Left lung (tissue), 4 donors: ENCODE measurements at regions not wholly inside any gene's neighbourhood (a gene's known extent, or its start where the extent isn't known, plus 50 kb on each side); places are given as distances from the start of the nearest gene placed in this dataset.

Source experiments
- ATAC-seq: fragments of 200-7000 bp; cut with Tn5 transposase; one replicate; pipeline ENCODE4 v1.9.1; 2020; ENCODE audit warnings: moderate library complexity
- DNase-seq, 4 donors: peaks; one replicate each; pipeline ENCODE4 v3.0.0-alpha.2; 2013 to 2020
- H3K27ac ChIP-seq, 2 donors: fragments of 200-600 bp; sonication (generic) in 1 of 2; one replicate each; pipeline versions ENCODE4 v1.5.0 to v1.8.0; 2020 to 2021
- H3K27me3 ChIP-seq, 2 donors: fragments of 200-600 bp; sonication (generic) in 1 of 2; one replicate each; pipeline versions ENCODE4 v1.5.0 to v1.8.0; 2020 to 2021
- H3K36me3 ChIP-seq, 2 donors: fragments of 200-600 bp; sonication (generic) in 1 of 2; one replicate each; pipeline versions ENCODE4 v1.5.0 to v1.8.0; 2020 to 2021
- H3K4me1 ChIP-seq, 2 donors: fragments of 200-600 bp; one replicate each; pipeline ENCODE4 v1.8.0; 2021
- H3K4me3 ChIP-seq, 2 donors: fragments of 200-600 bp; sonication (generic) in 1 of 2; one replicate each; pipeline versions ENCODE4 v1.5.0 to v1.8.0; 2020 to 2021; ENCODE audit warnings: mild to moderate bottlenecking in 1 of 2
- H3K9me3 ChIP-seq, 2 donors: fragments of 200-600 bp; sonication (generic) in 1 of 2; one replicate each; pipeline versions ENCODE4 v1.5.0 to v1.8.0; 2020 to 2021
- CTCF ChIP-seq, 2 donors: fragments of 200-600 bp; sonication (generic) in 1 of 2; IDR thresholded peaks; one replicate each; pipeline versions ENCODE4 v1.5.0 to v1.8.0; 2021; ENCODE audit warnings: antibody characterized with exemption in 2 of 2
- intact Hi-C, 2 donors: fragments of 100-400 bp; cut with DNase I; formaldehyde crosslinking; loops; one replicate each; pipeline versions ENCODE4 v1.11.2 to v1.14.2; 2022
- donor health status: DM: no; HTN: yes; CAD: no.
- donor health status: DM: no; HTN: no; CAD: no.

- ATAC-seq = no peak
Measured at GRCh38 chr6:141736104-141736503, 396.6 kb upstream of the GJE1 start.

GRCh38 chr6:141735126-141735525 is 397.6 kb upstream of the GJE1 start:
- no peaks in the 10 kb centered on the region for H3K9me3 ChIP-seq
- no peaks in the 10 kb centered on the region for H3K4me1 ChIP-seq
- ATAC-seq = no peak
- no peak for TF ChIP-seq CTCF (IDR thresholded peaks at IDR 0.05)
- intact Hi-C loops = no loop called here
- no peaks in the 10 kb centered on the region for H3K36me3 ChIP-seq
- no peak overlapping the region for H3K4me3 ChIP-seq
- no peak for DNase-seq
- H3K27ac ChIP-seq = no peak overlapping the region
- H3K27me3 ChIP-seq = no peaks in the 10 kb centered on the region

More at GRCh38 chr6:141736104-141736503, 396.6 kb upstream of the GJE1 start:
- Histone ChIP-seq H3K9me3 (no peaks in the 10 kb centered on the region), H3K27ac (no peak overlapping the region), H3K36me3 (no peaks in the 10 kb centered on the region), H3K4me1 (no peaks in the 10 kb centered on the region), H3K4me3 (no peak overlapping the region), H3K27me3 (no peaks in the 10 kb centered on the region)
- TF ChIP-seq CTCF (IDR thresholded peaks at IDR 0.05) = no peak
- intact Hi-C loops = no loop called here
- no peak for DNase-seq

GRCh38 chr6:141734071-141734840 is 398.5 kb upstream of the GJE1 start:
- ATAC-seq = no peak
- DNase-seq = no peak
- no peaks in the 10 kb centered on the region for H3K27me3 ChIP-seq
- no peak overlapping the region for H3K27ac ChIP-seq
- H3K4me1 ChIP-seq = no peaks in the 10 kb centered on the region
- intact Hi-C loops = no loop called here
- H3K9me3 ChIP-seq = no peaks in the 10 kb centered on the region
- H3K36me3 ChIP-seq = no peaks in the 10 kb centered on the region
- no peak overlapping the region for H3K4me3 ChIP-seq
- TF ChIP-seq CTCF (IDR thresholded peaks at IDR 0.05) = no peak

- no peak for ATAC-seq
- no peak for TF ChIP-seq CTCF (IDR thresholded peaks at IDR 0.05)
- H3K4me3 ChIP-seq = no peak overlapping the region
- no peaks in the 10 kb centered on the region for H3K36me3 ChIP-seq
- H3K4me1 ChIP-seq = no peaks in the 10 kb centered on the region
- H3K27ac ChIP-seq = no peak overlapping the region
- H3K27me3 ChIP-seq = no peaks in the 10 kb centered on the region
- no peaks in the 10 kb centered on the region for H3K9me3 ChIP-seq
- intact Hi-C loops = no loop called here
- no peak for DNase-seq
Measured at GRCh38 chr6:141729146-141729545, 403.6 kb upstream of the GJE1 start.

- Histone ChIP-seq H3K36me3 (no peaks in the 10 kb centered on the region), H3K27ac (no peak overlapping the region), H3K4me3 (no peak overlapping the region), H3K4me1 (no peaks in the 10 kb centered on the region), H3K27me3 (no peaks in the 10 kb centered on the region), H3K9me3 (no peaks in the 10 kb centered on the region)
- intact Hi-C loops = no loop called here
- no peak for TF ChIP-seq CTCF (IDR thresholded peaks at IDR 0.05)
- DNase-seq (no peak), ATAC-seq (no peak)
Measured at GRCh38 chr6:141728330-141728729, 404.4 kb upstream of the GJE1 start.
